OCI-LY3 (cell line): ENCODE measurements at regions not wholly inside any gene's neighbourhood (a gene's known extent, or its start where the extent isn't known, plus 50 kb on each side); places are given as distances from the start of the nearest gene placed in this dataset.

ENCODE experiments used
- CTCF ChIP-seq: fragments of 200-600, 300-600 bp; sonication (generic); IDR thresholded peaks from 2 replicates; pipeline ENCODE4 v1.5.1; 2014; ENCODE audit warnings: antibody characterized with exemption, low read length, low read depth
- EZH2phosphoT487 ChIP-seq: fragments of 200-600 bp; shearing (Covaris generic); IDR thresholded peaks from 2 replicates; pipeline ENCODE4 v1.6.1; 2018; ENCODE audit warnings: antibody characterized with exemption, mixed run types, low read depth

- TF ChIP-seq CTCF (no peak), EZH2phosphoT487 (no peak)
These were observed 105.4 kb upstream of the FSHB start for GRCh38 chr11:30125456-30125855.
